GM19438 (cell line): ENCODE measurements at regions not wholly inside any gene's neighbourhood (a gene's known extent, or its start where the extent isn't known, plus 50 kb on each side); places are given as distances from the start of the nearest gene placed in this dataset.

Experiments used
- ATAC-seq: cut with Tn5 transposase; IDR thresholded peaks from one replicate; pipeline ENCODE4 v1.9.1; 2021; ENCODE audit warnings: low read depth; ENCODE audit not compliant: unreplicated experiment

DNA sequence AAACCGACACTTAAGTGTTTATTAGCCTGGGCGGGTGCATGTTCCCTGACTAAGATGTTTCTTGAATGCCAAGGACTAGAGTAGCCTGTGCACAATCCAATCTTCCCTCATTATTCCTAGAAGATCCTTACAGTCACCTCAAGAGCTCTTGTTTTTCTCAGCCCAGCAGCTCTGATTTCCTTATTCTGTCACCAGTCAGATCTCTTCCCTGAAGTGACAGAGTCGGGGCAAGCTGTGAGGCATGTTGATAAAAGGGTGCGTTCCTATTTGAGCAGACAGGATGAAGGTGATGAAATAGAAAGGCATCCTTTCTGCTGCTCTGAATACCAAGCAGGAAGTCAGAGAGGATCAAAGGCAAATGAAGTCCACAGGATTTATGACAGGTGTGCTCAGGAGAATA, 125.6 kb upstream of the MCTP2 start:
- ATAC-seq: no peak

DNA sequence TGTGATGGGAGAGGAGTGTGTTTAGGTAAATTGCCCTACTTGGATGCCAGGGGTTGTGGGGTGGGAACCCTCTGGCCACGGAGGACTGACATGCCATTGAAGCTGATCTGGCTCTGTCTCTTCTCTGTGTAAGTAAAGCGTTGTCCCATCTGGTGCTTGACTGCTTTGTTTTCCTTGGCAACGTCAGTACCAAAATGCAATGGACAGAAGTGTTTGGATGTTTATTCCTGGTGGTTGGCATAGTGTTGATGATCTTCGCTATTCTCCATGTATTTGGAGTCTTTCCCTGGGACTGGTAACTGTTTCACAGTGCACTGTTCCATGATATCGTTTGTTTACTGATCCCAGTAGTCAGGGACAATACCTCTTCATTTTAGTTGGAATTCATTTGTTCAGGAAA, 130.5 kb upstream of the MCTP2 start:
- no peak for ATAC-seq

DNA sequence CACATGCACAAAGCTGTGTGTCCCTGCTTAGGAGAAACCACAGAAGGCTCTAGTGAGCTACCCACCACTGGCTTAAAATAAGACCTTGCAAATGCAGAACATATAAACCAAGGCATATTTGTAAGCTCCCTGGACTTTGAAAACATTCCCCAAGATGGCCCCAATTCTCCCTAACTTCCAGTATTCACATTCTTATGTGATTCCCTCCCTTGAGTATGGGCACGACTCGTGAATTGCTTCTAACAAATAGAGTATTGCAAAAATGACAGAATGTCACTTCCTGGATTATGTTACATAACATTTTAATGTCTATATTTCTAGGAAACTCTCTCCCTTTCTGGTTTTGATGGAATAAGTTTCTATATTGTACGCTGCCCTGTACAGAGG, 131.8 kb upstream of the MCTP2 start:
- ATAC-seq: no peak

DNA sequence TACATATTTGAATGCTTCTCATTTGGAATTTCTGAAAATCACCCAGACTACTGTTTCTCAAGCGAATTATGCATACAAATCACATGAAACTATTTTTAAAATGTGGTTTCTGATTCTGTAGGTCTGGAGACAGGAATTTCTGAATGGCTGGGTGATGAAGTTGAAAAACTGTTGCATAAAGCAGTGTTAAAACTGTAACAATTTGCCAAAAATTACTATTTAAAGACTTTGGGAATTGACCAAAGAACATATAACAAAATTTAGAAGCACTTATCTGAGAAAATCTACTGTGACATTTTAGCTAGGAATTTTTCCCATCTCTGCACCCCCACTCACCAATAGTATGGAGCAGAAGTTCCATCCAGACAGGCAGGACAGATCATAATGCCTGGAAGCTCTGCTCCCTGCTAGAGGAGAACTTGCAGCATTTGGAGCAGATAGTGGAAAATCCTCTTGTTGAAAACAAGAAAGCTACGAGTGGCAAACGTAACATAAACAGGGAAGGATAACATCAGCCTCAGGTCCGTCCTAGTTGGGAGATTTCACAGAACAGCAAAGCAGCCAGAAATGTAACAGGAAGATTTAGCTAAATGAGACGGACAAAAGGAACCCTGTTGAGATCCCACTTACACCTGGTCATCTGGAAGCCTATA, 132.3 kb upstream of the MCTP2 start:
- ATAC-seq: no peak

DNA sequence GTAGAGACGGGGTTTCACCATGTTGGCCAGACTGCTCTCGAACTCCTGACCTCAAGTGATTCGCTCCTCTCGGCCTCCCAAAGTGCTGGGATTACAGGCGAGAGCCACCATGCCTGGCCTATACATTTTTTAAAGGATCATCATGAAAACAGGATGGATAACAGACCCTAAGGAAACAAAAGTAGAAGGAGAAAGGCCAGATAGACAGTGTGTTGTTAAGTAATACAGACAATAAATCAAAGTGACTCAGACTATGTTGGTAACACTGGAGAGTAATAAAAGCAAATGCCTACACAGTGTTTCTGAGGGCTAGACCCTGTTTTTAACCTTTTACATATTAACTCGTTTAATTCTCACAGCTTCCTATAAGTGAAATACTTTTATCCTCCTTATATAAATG, 133.8 kb upstream of the MCTP2 start:
- no peak for ATAC-seq

DNA sequence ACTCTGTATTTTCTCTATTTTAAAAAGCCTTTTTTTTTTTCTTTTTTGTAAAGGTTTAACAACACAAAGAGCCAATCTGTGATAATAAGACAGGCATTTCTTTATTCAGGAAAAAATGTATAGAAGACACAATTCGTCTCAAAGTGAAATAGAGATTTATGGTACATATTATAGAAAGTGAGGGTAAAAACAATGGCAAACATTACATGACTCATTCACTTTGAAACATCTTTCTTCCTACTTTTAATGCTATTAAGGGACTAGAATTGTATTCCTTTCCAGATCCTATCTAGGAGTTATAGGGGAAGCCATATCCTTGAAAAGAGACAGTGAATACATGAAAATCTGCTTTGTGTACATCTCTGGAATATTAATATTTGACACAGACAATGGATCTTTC, 137.1 kb upstream of the MCTP2 start:
- no peak for ATAC-seq

DNA sequence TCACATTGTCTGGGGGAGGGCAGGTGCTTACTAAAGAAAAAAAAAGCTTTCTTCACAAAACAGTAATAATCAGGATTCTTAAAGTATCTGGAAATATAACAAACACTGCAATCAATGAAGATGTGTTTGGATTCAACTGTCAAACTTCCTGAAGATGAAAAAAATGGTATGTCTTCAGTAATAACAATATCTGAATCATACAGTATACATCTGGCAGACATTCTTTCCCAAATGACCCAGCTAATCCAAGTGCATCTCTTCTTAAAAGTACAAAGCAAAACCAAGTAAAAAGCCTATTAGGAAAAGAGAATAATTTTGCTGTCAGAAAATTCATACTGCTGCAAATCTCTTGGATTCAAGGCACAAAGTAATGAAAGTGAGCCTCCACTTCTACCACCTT, 145.0 kb upstream of the MCTP2 start:
- no peak for ATAC-seq

DNA sequence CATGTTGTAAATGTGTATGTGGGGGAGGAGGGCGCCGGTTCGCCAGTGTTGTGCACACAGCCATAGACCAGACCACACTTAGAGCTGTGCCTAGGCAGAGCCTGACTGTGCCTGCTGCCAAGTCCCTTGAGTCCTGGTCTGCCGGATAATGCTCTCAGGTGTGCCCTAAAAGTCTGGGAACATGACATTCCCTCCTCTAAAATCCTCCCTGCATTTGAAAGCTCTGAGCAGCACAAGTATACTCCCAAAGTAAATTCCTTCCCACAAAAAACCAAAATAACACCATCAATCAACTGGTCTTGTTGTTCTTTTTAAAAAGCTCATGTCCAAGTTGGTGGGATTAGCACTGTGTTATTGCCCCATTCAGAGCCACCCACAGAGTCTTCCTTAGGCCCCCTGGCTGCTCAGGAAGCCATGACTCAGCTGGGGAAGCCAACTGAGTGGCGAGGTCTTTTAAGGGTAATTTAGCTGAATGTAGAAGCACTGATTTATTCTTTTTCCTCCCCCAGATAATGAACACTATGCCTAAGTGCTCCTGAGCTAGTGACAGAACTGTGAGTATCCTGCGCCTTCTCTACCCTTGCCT, 147.8 kb upstream of the MCTP2 start:
- no peak for ATAC-seq

DNA sequence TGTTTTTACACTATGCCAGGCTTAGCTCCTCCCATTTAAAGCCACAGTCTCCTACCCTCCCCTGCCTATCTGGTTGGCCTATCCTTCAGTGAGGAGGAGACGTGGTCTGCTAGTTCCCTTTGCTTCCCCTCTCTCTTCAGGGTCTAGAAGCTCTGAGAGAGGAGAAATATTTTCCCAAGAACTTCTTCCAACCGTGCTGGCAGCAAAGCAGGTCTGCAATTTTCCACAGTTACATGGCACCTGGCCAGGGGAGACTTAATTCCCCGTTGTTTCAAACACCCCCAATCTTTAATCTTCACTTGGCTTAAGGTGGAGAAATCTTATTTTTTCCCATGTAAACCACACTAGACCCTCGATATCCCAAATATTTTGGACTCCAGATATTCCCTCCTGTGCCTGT, 149.5 kb upstream of the MCTP2 start:
- no peak for ATAC-seq

DNA sequence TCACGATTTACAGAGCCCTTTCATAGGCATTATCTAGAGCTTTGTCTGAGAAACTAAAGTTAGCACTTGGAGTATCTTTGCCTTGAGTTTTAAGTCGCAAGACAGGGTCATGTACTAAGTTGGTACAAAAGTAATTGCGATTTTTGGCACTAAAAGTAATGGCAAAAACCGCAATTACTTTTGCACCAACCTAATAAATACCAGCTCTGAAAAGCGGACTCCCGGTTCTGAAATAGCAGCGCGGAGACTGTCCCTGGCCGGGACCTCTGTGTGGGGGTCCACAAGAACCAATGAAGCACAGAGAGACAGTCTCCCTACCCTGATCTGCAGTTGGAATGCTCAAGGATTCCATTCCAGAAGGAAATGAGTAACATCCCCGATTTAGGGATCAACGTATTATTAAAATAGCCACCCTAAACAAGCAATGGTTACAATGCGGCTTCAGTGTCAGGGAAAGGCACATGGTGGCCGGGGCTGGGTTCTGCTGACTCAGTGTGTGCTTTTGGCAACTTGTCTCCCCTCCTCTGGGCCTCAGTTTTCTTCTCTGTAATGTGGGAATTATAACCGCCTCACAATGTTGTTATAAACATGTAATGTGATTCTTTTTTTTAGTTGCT, 150.3 kb upstream of the MCTP2 start:
- no peak for ATAC-seq

DNA sequence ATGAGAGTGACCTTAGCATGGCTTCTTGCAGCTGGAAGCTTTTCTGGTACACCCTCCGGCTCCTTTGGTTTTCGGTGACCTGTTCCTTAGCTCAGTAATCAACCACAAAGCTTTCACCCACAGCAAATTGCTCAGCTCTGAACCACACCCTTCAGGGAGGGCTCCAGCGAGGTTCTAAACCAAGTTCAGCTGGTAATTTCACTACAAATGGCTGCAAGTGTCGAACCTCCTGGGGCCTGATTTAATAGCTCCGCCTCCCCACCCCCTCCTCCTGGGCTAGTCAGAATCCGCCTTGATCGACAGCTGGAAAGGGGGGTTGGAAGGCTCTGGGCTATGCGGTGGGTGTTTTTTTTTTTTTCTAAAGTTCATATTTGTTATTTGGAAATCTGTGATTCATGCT, 150.9 kb upstream of the MCTP2 start:
- no peak for ATAC-seq

DNA sequence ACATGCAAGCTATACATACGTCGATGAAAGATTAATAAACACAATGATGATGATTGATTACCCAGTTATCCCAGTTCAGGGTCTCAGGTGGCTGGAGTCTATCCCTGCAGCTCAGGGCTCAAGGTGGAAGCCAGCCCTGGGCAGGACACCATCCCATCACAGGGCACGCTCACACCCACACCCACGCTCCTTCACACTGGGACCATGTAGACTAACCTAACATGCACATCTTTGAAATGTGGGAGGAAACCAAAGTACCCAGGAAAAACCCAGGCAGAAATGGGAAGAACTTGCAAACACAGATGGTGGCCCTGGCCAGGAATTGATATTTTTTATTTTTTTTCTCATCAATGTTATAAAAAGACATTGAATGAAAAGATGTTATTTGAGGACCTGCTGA, 151.4 kb upstream of the MCTP2 start:
- no peak for ATAC-seq

DNA sequence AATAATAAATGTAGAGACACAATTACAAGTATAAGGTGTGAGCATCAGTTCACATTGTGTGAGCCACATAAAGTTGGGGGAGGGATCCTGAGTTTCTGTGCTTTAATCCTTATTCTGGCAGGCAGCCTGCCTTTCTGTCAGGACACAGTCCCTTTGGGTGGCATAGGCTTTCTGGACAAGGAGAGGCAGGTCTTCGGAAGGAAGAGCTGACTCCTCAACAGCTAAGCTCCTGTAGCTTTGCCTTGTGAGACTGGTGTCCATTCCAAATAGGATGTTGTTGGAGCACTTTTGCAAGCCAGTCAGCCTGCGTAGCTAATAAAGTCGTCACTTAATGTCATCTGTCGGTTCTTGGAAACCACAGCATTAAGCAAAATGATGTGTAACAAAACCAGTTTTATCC, 151.9 kb upstream of the MCTP2 start:
- ATAC-seq: no peak

DNA sequence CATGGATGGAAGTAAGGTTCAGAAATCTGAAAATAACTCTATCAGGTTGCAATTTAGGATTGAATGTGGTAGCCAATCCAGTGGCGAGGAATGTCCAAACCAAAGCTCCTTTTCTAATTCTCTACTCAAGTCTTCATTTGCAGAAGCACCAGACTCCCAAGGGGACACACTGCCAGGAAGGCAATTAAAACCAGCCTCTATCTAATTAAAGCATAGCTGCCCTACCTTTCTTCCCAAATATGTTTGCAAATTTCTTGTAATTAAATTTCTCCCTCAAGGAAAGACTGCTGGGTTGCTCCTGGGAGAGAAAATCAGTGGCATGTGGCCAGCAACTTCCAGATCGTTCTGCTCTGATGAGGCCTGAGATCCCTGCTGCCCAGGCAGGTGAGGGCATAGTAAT, 153.4 kb upstream of the MCTP2 start:
- ATAC-seq: no peak

DNA sequence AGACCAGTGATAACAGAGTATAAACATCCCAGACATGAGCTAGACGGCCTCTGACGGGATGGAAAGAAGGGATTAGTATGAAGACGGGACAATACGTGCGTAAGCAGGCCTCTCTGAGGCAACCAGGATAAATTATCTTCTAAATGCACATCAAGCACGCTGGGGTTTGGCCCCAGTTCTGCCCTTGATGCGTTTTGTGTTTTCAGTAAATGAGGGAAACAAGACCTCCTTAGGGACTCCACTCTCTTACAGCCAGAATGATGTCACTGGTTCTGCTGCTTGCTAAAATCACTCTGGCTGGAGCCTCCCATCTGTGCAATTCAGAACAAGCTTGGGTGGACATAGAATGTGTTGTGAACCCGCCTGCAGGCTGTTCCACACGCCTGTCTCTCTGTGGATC, 156.0 kb upstream of the MCTP2 start:
- no peak for ATAC-seq

DNA sequence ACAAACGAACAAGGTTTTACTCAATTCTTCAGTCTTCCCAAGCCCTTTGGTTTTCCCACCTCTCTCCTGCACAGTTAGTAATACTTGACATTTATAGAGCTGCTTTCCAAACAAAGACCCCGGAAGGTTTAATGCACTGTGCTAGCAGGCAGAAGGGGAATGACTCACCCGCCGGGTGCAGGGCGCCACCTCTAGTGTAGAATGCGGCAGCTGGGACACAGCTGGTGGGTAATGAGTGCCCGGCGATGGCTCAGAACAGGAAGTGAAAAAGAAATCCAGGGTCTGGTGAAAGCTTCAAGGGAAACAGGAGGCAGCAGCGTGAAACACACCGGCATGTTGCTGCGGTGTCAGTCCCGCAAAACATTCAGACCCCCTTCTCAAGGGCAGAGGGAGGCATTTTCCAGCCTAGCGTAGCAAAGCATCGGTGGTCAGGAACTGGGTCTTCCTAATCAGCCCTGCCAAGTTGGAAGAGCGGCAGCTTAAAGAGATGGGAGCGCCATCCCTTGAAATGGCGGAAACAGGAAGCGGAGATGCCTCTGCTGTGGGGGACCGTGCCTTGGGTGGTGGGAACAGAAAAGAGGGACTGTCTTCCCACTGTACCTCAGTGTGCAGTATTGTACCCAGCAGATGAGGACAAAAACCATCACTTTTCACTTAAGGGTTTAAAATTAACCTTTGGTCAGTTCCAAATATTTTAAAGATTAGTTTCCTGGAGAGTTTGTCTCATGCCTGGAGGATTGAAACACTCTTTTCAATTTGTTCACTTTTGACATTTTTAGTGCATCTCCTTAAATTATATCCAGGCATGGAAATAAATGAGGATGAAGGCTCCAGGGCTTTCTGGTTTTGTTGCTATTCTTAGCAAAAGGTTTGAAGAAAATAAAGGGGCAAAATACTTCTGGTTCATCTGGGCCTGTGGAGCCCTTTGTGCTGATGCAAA, 160.7 kb upstream of the MCTP2 start:
- no peak for ATAC-seq

DNA sequence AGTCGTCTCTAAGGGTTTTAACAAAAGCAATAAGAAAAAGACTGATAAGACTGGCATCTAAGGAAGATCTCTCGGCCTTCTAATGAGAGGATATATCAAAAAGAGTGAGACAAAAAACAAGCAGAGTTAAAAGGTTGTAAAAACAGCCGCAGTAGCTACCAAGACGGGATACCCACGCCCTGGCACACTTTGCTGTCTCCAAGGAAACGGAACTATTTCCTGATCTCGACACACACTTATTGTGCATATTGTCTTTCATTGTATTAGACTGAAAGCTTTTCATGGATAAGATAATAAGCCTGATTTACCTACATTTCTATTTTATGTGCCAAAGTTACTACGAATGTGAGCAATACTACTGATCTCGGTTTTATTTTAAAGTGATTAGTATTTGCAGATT, 161.5 kb upstream of the MCTP2 start:
- no peak for ATAC-seq

DNA sequence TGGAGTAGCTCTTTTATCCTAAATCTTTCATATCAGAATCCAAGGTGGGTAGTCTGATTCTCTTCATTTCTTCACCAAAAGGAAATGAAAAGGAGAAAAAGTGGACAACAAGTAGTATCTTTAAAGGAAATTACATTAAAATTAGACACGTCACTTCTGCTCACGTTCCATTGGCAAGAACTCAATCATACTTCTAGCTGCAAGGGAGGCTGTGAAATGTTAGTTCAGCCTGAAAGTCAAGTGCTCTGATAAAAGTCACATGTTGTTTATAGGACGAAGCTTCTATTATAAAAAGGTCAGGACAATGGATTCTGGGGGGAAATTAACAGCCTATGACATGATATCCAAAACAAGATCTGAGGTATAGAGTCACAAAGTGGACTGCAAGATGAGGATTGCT, 164.6 kb upstream of the MCTP2 start:
- ATAC-seq: no peak

DNA sequence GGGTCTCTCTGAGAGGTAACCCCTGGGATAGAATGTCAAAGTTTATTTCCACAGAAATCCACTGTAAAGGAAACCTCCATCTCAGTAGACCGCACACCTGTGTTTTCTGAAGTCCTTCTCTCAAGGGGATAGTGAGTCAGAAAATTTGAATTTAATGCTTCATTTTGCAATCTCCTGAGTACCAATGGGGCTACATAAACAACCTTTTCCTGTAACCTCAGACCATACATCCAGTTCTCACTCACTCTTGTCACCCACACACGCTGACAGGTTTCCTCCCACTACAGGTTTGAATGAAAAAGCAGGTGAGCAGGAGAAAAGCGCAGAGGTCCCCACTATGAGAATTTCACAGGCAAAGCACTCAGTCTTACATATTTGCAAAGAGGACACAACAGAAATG, 165.3 kb upstream of the MCTP2 start:
- no peak for ATAC-seq

DNA sequence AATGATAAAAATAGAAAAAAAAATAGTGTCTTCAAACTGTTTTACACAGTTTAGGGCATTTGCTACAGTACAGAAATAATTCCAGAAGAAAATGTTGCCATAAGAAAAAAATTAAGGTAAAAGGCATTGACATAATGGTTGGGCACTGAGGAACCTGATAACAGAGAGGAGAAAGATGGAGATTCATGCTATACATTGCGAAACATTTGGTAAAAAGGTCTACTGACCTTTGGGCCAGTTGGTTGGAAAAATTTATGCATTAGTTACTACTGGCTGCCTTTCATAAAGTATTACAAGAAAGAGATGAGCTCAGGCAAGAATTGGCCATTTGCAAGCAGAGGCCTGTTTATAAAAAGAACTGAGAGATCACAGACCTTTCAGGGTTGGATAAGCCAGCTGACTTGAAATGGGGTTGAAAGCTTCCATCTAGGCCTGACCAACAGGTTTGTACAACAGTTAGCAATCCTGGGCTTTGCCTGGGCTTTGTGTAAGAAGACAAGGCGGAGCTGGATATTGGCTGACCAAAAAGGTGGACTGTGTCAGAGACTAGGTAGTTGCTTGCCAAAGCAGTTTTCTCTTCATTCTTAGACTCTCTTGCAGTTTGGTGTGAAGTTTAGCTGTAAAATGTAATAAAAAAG, 166.6 kb upstream of the MCTP2 start:
- no peak for ATAC-seq

DNA sequence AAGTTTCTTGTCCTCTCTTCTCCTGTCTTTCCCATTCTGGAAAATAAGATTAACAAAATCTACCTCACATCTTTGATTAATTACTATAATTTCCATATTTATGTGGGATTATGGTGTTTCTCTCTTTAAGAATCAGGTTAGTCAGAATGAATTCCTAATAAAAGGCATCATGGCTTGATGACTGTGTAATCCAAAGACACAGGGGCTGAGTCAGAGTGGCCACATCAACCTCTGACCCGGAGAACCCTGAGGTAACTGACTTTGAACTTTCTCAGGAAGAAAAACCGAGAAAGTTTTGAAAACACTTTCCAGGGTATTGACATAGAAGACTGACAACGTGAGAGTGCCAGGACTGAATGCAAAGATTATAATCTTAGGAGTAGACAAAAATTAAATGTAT, 170.3 kb upstream of the MCTP2 start:
- ATAC-seq: no peak
